Tibial artery (tissue), 4 donors: ENCODE measurements at regions not wholly inside any gene's neighbourhood (a gene's known extent, or its start where the extent isn't known, plus 50 kb on each side); places are given as distances from the start of the nearest gene placed in this dataset.

Experiments
- DNase-seq, 2 donors: peaks; one replicate each; pipeline ENCODE4 v3.0.0-alpha.2; 2019
- H3K27ac ChIP-seq, 2 donors: fragments of 200-600 bp; sonication (generic) in 1 of 2; 1 replicate in 1 of 2; 2 replicates in 1 of 2; pipeline ENCODE4 v1.5.1; 2018 to 2019; ENCODE audit warnings: mild to moderate bottlenecking in 1 of 2
- H3K27me3 ChIP-seq, 2 donors: fragments of 200-600 bp; sonication (generic) in 1 of 2; one replicate each; pipeline versions ENCODE4 v1.5.1 to v1.6.0; 2016 to 2019
- H3K36me3 ChIP-seq, 3 donors: fragments of 200-600 bp; sonication (generic) in 2 of 3; one replicate each; pipeline ENCODE4 v1.5.1; 2016 to 2019; ENCODE audit warnings: mild to moderate bottlenecking in 2 of 3
- H3K4me1 ChIP-seq, 4 donors: fragments of 200-600 bp; sonication (generic) in 2 of 4; 1 replicate in 3 of 4; 2 replicates in 1 of 4; pipeline ENCODE4 v1.5.1; 2016 to 2019
- H3K4me3 ChIP-seq, 2 donors: fragments of 200-600 bp; sonication (generic) in 1 of 2; 1 replicate in 1 of 2; 2 replicates in 1 of 2; pipeline ENCODE4 v1.5.1; 2018 to 2019; ENCODE audit warnings: mild to moderate bottlenecking in 2 of 2
- H3K9me3 ChIP-seq, 3 donors: fragments of 200-600 bp; sonication (generic) in 1 of 3; one replicate each; pipeline ENCODE4 v1.5.1; 2016 to 2019
- CTCF ChIP-seq, 2 experiments: fragments of 200-600 bp in 1 of 2; fragments of 450-650 bp in 1 of 2; IDR thresholded peaks; one replicate each; pipeline ENCODE4 v1.5.1; 2017 to 2019; ENCODE audit warnings: antibody characterized with exemption in 2 of 2, mild to moderate bottlenecking in 1 of 2, moderate library complexity in 1 of 2
- intact Hi-C: fragments of 100-400 bp; cut with DNase I; formaldehyde crosslinking; loops from one replicate; pipeline ENCODE4 v1.15.0; 2023; ENCODE audit warnings: low total_unique reads

GRCh38 chr17:56098746-56099145, 54.5 kb upstream of the ANKFN1 start:
- Histone ChIP-seq H3K36me3 (no peaks in the 10 kb centered on the region), H3K4me3 (no peak overlapping the region), H3K4me1 (no peaks in the 10 kb centered on the region), H3K27me3 (no peaks in the 10 kb centered on the region), H3K9me3 (no peaks in the 10 kb centered on the region), H3K27ac (no peak overlapping the region)
- no peak for TF ChIP-seq CTCF (IDR thresholded peaks at IDR 0.05)
- intact Hi-C loops = no loop called here
- no peak for DNase-seq

GRCh38 chr17:56099649-56100048, 53.6 kb upstream of the ANKFN1 start:
- DNase-seq = no peak
- H3K9me3 ChIP-seq = no peaks in the 10 kb centered on the region
- H3K4me3 ChIP-seq = no peak overlapping the region
- H3K27me3 ChIP-seq = no peaks in the 10 kb centered on the region
- intact Hi-C loops = no loop called here
- no peaks in the 10 kb centered on the region for H3K36me3 ChIP-seq
- H3K27ac ChIP-seq = no peak overlapping the region
- H3K4me1 ChIP-seq = no peaks in the 10 kb centered on the region
- no peak for TF ChIP-seq CTCF (IDR thresholded peaks at IDR 0.05)
